ENCODE measurements at regions not wholly inside any gene's neighbourhood (a gene's known extent, or its start where the extent isn't known, plus 50 kb on each side); places are given as distances from the start of the nearest gene placed in this dataset.

GRCh38 chr4:152091405-152091804 lies 330.6 kb upstream of the GATB start:
- TF ChIP-seq CTCF (conservative IDR thresholded peaks at IDR 0.05; ENCODE audit: low read length) = no peak
- no peak for TF ChIP-seq EZH2phosphoT487 (IDR thresholded peaks at IDR 0.05; ENCODE audit: borderline replicate concordance)

Data from Loucy (cell line).